ENCODE measurements at regions not wholly inside any gene's neighbourhood (a gene's known extent, or its start where the extent isn't known, plus 50 kb on each side); places are given as distances from the start of the nearest gene placed in this dataset.
"Not testable (repeated sequence)": the region's sequence is repeated elsewhere in the genome, so short reads cannot be mapped to it uniquely, and the experiment has no call there.

GRCh38 chr20:5395932-5396727 lies 79.4 kb upstream of the PROKR2 start:
- DNase-seq (ENCODE audit: low read depth in 4 of 4, low spot score in 2 of 4), result no peak

- DNase-seq (ENCODE audit: low read depth in 4 of 4, low spot score in 2 of 4), result no peak
These were observed 76.6 kb upstream of the PROKR2 start for GRCh38 chr20:5393218-5393870.

- DNase-seq (ENCODE audit: low read depth in 4 of 4, low spot score in 2 of 4), result no peak
These were observed 74.0 kb upstream of the PROKR2 start for GRCh38 chr20:5390720-5391119.

- not testable (repeated sequence) for DNase-seq (ENCODE audit: low read depth in 4 of 4, low spot score in 2 of 4)
These were observed 70.1 kb upstream of the PROKR2 start for GRCh38 chr20:5386846-5387245.

- DNase-seq (ENCODE audit: low read depth in 4 of 4, low spot score in 2 of 4), result not testable (repeated sequence)
These were observed 64.8 kb upstream of the PROKR2 start for GRCh38 chr20:5381527-5381926.

- DNase-seq (ENCODE audit: low read depth in 4 of 4, low spot score in 2 of 4), result no peak
These were observed 60.7 kb upstream of the PROKR2 start for GRCh38 chr20:5377484-5377883.

GRCh38 chr20:5376228-5376627 lies 59.5 kb upstream of the PROKR2 start:
- no peak for DNase-seq (ENCODE audit: low read depth in 4 of 4, low spot score in 2 of 4)

- DNase-seq (ENCODE audit: low read depth in 4 of 4, low spot score in 2 of 4), result no peak
These were observed 57.4 kb upstream of the PROKR2 start for GRCh38 chr20:5374171-5374570.

- DNase-seq (ENCODE audit: low read depth in 4 of 4, low spot score in 2 of 4), result no peak
These were observed 55.6 kb upstream of the PROKR2 start for GRCh38 chr20:5372371-5372770.

- DNase-seq (ENCODE audit: low read depth in 4 of 4, low spot score in 2 of 4), result no peak
These were observed 52.9 kb upstream of the PROKR2 start for GRCh38 chr20:5369629-5370028.

Data from left renal cortex interstitium (tissue), 4 donors.